B cell (primary cell): ENCODE measurements at regions not wholly inside any gene's neighbourhood (a gene's known extent, or its start where the extent isn't known, plus 50 kb on each side); places are given as distances from the start of the nearest gene placed in this dataset.

Source experiments
- CTCF ChIP-seq: fragments of 200-600 bp; IDR thresholded peaks from one replicate; pipeline ENCODE4 v1.8.0; 2022; ENCODE audit warnings: antibody characterized with exemption, mild to moderate bottlenecking
- EZH2 ChIP-seq: IDR thresholded peaks from 2 replicates; pipeline ENCODE4 v1.6.1; 2012; ENCODE audit warnings: borderline replicate concordance, low read depth, mild to moderate bottlenecking, moderate library complexity, low read length; ENCODE audit not compliant: insufficient read depth, poor library complexity, severe bottlenecking

DNA sequence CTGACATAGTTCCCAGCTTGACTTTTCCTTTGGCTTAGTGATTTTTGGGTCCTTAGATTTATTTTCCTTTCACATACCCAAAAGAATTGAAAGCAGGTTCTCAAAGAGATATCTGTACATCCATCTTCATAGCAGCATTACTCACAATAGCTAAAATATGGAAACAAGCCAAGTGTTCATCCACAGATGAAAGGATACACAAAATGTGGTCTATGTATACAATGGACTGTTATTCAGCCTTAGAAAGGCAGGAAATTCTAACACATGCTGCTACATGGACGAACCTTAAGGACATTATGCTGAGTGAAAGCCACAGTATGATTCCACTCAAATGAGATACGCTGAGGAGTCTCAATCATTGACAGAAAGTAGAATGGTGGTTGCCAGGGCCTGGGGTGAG lies 171.8 kb downstream of the IGLL1 start:
- TF ChIP-seq CTCF (no peak), EZH2 (no peak)
